HepG2 (cell line): ENCODE measurements at regions not wholly inside any gene's neighbourhood (a gene's known extent, or its start where the extent isn't known, plus 50 kb on each side); places are given as distances from the start of the nearest gene placed in this dataset.

Experiments
- CC2D1A ChIP-seq: sonication (generic); formaldehyde crosslinking; IDR thresholded peaks from 2 replicates; pipeline ENCODE4 v1.8.1; 2023; ENCODE audit warnings: mild to moderate bottlenecking, missing genetic modification reagents
- ELF3 ChIP-seq: IDR thresholded peaks from 2 replicates; pipeline ENCODE4 v1.6.1; 2016; ENCODE audit warnings: missing genetic modification reagents, missing compliant biosample characterization
- KAT8 ChIP-seq: IDR thresholded peaks from 2 replicates; pipeline ENCODE4 v1.6.1; 2016; ENCODE audit warnings: missing genetic modification reagents, missing compliant biosample characterization
- KDM1A ChIP-seq: IDR thresholded peaks from 2 replicates; pipeline ENCODE4 v1.6.1; 2016; ENCODE audit warnings: missing compliant biosample characterization
- MAFK ChIP-seq, 2 experiments: IDR thresholded peaks in 1 of 2; conservative IDR thresholded peaks in 1 of 2; 2 replicates each; pipeline ENCODE4 v1.6.1; 2011; ENCODE audit warnings: improper control_type of control experiment in 2 of 2, low read length in 2 of 2
- MED13 ChIP-seq: sonication (generic); formaldehyde crosslinking; IDR thresholded peaks from 2 replicates; pipeline ENCODE4 v1.5.0; 2020; ENCODE audit warnings: missing genetic modification reagents
- NCOR1 ChIP-seq: fragments of 200-600 bp; sonication (generic); IDR thresholded peaks from 2 replicates; pipeline ENCODE4 v1.7.0; 2017; ENCODE audit warnings: antibody characterized with exemption, low read length, borderline replicate concordance
- SAFB2 ChIP-seq: sonication (generic); formaldehyde crosslinking; IDR thresholded peaks from 2 replicates; pipeline ENCODE4 v1.5.1; 2020; ENCODE audit warnings: missing genetic modification reagents, low read depth, mild to moderate bottlenecking, borderline replicate concordance
- SMAD1 ChIP-seq: sonication (generic); formaldehyde crosslinking; IDR thresholded peaks from 2 replicates; pipeline ENCODE4 v1.4.0; 2020; ENCODE audit warnings: missing genetic modification reagents, low read depth, mild to moderate bottlenecking, borderline replicate concordance
- SP2 ChIP-seq: sonication (generic); formaldehyde crosslinking; IDR thresholded peaks from 2 replicates; pipeline ENCODE4 v1.5.1; 2020; ENCODE audit warnings: mild to moderate bottlenecking, missing genetic modification reagents
- YEATS4 ChIP-seq: sonication (generic); formaldehyde crosslinking; IDR thresholded peaks from 2 replicates; pipeline ENCODE4 v1.4.0; 2020; ENCODE audit warnings: missing genetic modification reagents, borderline replicate concordance
- ZFP1 ChIP-seq: IDR thresholded peaks from 2 replicates; pipeline ENCODE4 v1.6.1; 2016
- ZNF292 ChIP-seq: sonication (generic); formaldehyde crosslinking; IDR thresholded peaks from 2 replicates; pipeline ENCODE4 v1.8.1; 2022; ENCODE audit warnings: mild to moderate bottlenecking, low read depth, missing genetic modification reagents, borderline replicate concordance
- ZNF850 ChIP-seq: sonication (generic); formaldehyde crosslinking; conservative IDR thresholded peaks from 2 replicates; pipeline ENCODE4 v1.9.0; 2021; ENCODE audit warnings: mild to moderate bottlenecking, missing genetic modification reagents
- ZSCAN9 ChIP-seq: IDR thresholded peaks from 2 replicates; pipeline ENCODE4 v1.6.1; 2016; ENCODE audit warnings: borderline replicate concordance
- TF ChIP-seq, protein P1 (sequence below): sonication (generic); formaldehyde crosslinking; IDR thresholded peaks from 2 replicates; pipeline ENCODE4 v1.5.0; 2020; ENCODE audit warnings: missing genetic modification reagents
- TF ChIP-seq, protein P2 (sequence below): sonication (generic); formaldehyde crosslinking; IDR thresholded peaks from 2 replicates; pipeline ENCODE4 v1.8.1; 2022; ENCODE audit warnings: low read depth, mild to moderate bottlenecking, missing genetic modification reagents
- TF ChIP-seq, protein P3 (sequence below): sonication (generic); formaldehyde crosslinking; IDR thresholded peaks from 2 replicates; pipeline ENCODE4 v1.5.0; 2020; ENCODE audit warnings: missing genetic modification reagents
- TF ChIP-seq, protein P4 (sequence below): sonication (generic); formaldehyde crosslinking; IDR thresholded peaks from 2 replicates; pipeline ENCODE4 v1.4.0; 2020; ENCODE audit warnings: missing genetic modification reagents, borderline replicate concordance
- TF ChIP-seq, protein P5 (sequence below): sonication (generic); formaldehyde crosslinking; IDR thresholded peaks from 2 replicates; pipeline ENCODE4 v1.9.0; 2021; ENCODE audit warnings: missing genetic modification reagents, mild to moderate bottlenecking, borderline replicate concordance

DNA sequence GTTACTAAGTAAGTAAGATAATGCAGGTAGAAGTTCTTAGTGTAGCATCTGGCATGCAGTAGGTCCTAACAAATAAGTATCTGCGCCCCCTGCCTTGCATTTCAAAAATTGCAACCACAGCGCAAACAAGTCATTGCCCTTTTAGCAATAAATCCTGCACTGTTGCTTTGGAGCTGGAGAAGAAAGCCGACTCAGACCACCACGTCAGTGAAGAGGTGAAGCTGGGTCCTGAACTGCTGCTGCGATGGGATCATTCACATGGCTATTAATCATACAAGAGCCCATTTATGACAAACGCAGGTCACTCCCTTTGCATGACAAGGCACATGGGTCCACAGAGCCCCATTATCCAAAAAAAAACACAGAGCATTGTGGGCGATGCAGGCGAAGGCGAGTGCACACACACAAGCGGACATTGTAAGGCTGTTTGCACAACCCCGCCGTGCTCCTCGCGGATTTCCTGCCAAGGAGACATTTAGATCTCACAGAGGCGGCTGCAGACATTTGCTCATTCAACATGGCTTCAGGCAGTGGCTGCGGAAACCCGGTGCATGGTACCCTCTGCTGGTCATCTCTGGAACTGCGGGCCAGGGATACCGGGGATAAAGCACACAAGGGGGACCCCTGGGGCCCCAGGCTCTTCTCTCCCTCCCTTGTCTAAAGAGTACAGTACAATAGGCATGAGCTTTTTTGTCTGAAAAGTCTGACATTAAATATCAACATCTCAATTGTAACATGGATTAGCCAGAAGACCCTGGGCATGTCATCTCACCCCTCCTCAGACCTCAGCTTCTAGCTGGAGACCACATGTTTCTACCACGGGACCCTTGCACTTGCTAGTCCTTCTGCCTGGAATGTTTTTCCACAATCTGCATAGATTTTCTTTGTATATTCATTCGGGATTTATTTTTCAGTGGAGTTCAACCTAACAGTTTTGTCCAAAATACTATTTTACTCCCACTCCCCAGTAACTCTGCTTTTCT, 56.7 kb downstream of the CYRIA start (continued):
- TF ChIP-seq, protein P1, sequence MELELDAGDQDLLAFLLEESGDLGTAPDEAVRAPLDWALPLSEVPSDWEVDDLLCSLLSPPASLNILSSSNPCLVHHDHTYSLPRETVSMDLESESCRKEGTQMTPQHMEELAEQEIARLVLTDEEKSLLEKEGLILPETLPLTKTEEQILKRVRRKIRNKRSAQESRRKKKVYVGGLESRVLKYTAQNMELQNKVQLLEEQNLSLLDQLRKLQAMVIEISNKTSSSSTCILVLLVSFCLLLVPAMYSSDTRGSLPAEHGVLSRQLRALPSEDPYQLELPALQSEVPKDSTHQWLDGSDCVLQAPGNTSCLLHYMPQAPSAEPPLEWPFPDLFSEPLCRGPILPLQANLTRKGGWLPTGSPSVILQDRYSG = no peak
- TF ChIP-seq ZSCAN9 (CRISPR knock-in tag) (no peak), SMAD1 (CRISPR knock-in tag) (peak; percentile 75; the same call in 1 of the 2 replicates), KAT8 (CRISPR knock-in tag) (no peak; the same call in 1 of the 2 replicates), SAFB2 (CRISPR knock-in tag) (no peak), MAFK (conservative IDR thresholded peaks at IDR 0.05 in 1 of 2, IDR thresholded peaks at IDR 0.05 in 1 of 2; ENCODE audit: low read length in 2 of 2) (peak; percentile 87 to 91), NCOR1 (no peak), ZFP1 (CRISPR knock-in tag) (no peak), CC2D1A (CRISPR knock-in tag) (no peak), SP2 (CRISPR knock-in tag) (no peak), ZNF850 (no peak), ELF3 (CRISPR knock-in tag) (0 out of 2 replicates have a peak, but pooled peaks have one; percentile 18), KDM1A (CRISPR knock-in tag) (no peak), MED13 (CRISPR knock-in tag) (no peak), YEATS4 (CRISPR knock-in tag) (no peak), ZNF292 (no peak)
- TF ChIP-seq, protein P2, sequence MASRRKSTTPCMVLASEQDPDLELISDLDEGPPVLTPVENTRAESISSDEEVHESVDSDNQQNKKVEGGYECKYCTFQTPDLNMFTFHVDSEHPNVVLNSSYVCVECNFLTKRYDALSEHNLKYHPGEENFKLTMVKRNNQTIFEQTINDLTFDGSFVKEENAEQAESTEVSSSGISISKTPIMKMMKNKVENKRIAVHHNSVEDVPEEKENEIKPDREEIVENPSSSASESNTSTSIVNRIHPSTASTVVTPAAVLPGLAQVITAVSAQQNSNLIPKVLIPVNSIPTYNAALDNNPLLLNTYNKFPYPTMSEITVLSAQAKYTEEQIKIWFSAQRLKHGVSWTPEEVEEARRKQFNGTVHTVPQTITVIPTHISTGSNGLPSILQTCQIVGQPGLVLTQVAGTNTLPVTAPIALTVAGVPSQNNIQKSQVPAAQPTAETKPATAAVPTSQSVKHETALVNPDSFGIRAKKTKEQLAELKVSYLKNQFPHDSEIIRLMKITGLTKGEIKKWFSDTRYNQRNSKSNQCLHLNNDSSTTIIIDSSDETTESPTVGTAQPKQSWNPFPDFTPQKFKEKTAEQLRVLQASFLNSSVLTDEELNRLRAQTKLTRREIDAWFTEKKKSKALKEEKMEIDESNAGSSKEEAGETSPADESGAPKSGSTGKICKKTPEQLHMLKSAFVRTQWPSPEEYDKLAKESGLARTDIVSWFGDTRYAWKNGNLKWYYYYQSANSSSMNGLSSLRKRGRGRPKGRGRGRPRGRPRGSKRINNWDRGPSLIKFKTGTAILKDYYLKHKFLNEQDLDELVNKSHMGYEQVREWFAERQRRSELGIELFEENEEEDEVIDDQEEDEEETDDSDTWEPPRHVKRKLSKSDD (CRISPR knock-in tag) = no peak
- TF ChIP-seq, protein P3, sequence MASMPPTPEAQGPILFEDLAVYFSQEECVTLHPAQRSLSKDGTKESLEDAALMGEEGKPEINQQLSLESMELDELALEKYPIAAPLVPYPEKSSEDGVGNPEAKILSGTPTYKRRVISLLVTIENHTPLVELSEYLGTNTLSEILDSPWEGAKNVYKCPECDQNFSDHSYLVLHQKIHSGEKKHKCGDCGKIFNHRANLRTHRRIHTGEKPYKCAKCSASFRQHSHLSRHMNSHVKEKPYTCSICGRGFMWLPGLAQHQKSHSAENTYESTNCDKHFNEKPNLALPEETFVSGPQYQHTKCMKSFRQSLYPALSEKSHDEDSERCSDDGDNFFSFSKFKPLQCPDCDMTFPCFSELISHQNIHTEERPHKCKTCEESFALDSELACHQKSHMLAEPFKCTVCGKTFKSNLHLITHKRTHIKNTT (CRISPR knock-in tag) = no peak
- TF ChIP-seq, protein P4, sequence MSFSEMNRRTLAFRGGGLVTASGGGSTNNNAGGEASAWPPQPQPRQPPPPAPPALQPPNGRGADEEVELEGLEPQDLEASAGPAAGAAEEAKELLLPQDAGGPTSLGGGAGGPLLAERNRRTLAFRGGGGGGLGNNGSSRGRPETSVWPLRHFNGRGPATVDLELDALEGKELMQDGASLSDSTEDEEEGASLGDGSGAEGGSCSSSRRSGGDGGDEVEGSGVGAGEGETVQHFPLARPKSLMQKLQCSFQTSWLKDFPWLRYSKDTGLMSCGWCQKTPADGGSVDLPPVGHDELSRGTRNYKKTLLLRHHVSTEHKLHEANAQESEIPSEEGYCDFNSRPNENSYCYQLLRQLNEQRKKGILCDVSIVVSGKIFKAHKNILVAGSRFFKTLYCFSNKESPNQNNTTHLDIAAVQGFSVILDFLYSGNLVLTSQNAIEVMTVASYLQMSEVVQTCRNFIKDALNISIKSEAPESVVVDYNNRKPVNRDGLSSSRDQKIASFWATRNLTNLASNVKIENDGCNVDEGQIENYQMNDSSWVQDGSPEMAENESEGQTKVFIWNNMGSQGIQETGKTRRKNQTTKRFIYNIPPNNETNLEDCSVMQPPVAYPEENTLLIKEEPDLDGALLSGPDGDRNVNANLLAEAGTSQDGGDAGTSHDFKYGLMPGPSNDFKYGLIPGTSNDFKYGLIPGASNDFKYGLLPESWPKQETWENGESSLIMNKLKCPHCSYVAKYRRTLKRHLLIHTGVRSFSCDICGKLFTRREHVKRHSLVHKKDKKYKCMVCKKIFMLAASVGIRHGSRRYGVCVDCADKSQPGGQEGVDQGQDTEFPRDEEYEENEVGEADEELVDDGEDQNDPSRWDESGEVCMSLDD (CRISPR knock-in tag) = peak; percentile 64; the same call in 1 of the 2 replicates
- TF ChIP-seq, protein P5, sequence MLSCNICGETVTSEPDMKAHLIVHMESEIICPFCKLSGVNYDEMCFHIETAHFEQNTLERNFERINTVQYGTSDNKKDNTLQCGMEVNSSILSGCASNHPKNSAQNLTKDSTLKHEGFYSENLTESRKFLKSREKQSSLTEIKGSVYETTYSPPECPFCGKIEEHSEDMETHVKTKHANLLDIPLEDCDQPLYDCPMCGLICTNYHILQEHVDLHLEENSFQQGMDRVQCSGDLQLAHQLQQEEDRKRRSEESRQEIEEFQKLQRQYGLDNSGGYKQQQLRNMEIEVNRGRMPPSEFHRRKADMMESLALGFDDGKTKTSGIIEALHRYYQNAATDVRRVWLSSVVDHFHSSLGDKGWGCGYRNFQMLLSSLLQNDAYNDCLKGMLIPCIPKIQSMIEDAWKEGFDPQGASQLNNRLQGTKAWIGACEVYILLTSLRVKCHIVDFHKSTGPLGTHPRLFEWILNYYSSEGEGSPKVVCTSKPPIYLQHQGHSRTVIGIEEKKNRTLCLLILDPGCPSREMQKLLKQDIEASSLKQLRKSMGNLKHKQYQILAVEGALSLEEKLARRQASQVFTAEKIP (CRISPR knock-in tag) = no peak
